ENCODE measurements at regions not wholly inside any gene's neighbourhood (a gene's known extent, or its start where the extent isn't known, plus 50 kb on each side); places are given as distances from the start of the nearest gene placed in this dataset.

GRCh38 chr1:55823541-55824250, 608.5 kb upstream of the USP24 start:
- no CpG with 5 or more reads among the region's 6 CpGs for WGBS (ENCODE audit: insufficient coverage)
- Mint-ChIP-seq H3K4me1 (no peaks in the 10 kb centered on the region), H3K9me3 (peaks cover 0 to 3% (median 0%) of the 10 kb centered on the region in 7 donors), H3K27me3 (ENCODE audit: low read depth in 3 of 3) (peaks cover 0 to 5% (median 3%) of the 10 kb centered on the region in 3 donors), H3K4me3 (no peak overlapping the region), H3K36me3 (no peaks in the 10 kb centered on the region), H3K27ac (no peak overlapping the region)
- Histone ChIP-seq H3K27ac (ENCODE audit: low read depth in 1 of 2, low read length in 2 of 2) (no peak overlapping the region), H3K9ac (ENCODE audit: insufficient read depth, low read length, poor library complexity, severe bottlenecking) (no peak overlapping the region), H3K36me3 (replicated peaks in 1 of 2; ENCODE audit: control insufficient read depth in 1 of 2, insufficient read depth in 2 of 2, low read length in 2 of 2) (no peaks in the 10 kb centered on the region), H2AFZ (ENCODE audit: insufficient read depth, low read depth, low read length, poor library complexity, severe bottlenecking) (no peak overlapping the region), H4K20me1 (ENCODE audit: insufficient read depth, low read length) (no peaks in the 10 kb centered on the region), H3K4me1 (ENCODE audit: control insufficient read depth in 1 of 2, insufficient read depth in 2 of 2, low read length in 2 of 2) (no peaks in the 10 kb centered on the region), H3K9me3 (replicated peaks in 1 of 2; ENCODE audit: control insufficient read depth in 1 of 2, insufficient read depth in 1 of 2, low read length in 2 of 2) (no peaks in the 10 kb centered on the region), H3K4me3 (replicated peaks in 1 of 3; ENCODE audit: low read depth in 2 of 3, low read length in 3 of 3) (no peak overlapping the region), H3K4me2 (replicated peaks; ENCODE audit: extremely low read depth, low read length, poor library complexity, severe bottlenecking) (no peak overlapping the region), H3K27me3 (ENCODE audit: control insufficient read depth in 2 of 2, insufficient read depth in 2 of 2, low read length in 2 of 2) (no peaks in the 10 kb centered on the region), H3K79me2 (ENCODE audit: insufficient read depth, low read length) (no peaks in the 10 kb centered on the region)
- intact Hi-C loops (cut with micrococcal nuclease), result no loop called here
- TF ChIP-seq CTCF (IDR thresholded peaks at IDR 0.05), result no peak
- DNase-seq, result no peak

GRCh38 chr1:55822891-55823290, 607.7 kb upstream of the USP24 start:
- Histone ChIP-seq H3K36me3 (replicated peaks in 1 of 2; ENCODE audit: control insufficient read depth in 1 of 2, insufficient read depth in 2 of 2, low read length in 2 of 2) (no peaks in the 10 kb centered on the region), H3K79me2 (ENCODE audit: insufficient read depth, low read length) (no peaks in the 10 kb centered on the region), H4K20me1 (ENCODE audit: insufficient read depth, low read length) (no peaks in the 10 kb centered on the region), H3K9me3 (replicated peaks in 1 of 2; ENCODE audit: control insufficient read depth in 1 of 2, insufficient read depth in 1 of 2, low read length in 2 of 2) (no peaks in the 10 kb centered on the region), H3K27ac (ENCODE audit: low read depth in 1 of 2, low read length in 2 of 2) (no peak overlapping the region), H3K27me3 (ENCODE audit: control insufficient read depth in 2 of 2, insufficient read depth in 2 of 2, low read length in 2 of 2) (no peaks in the 10 kb centered on the region), H3K4me1 (ENCODE audit: control insufficient read depth in 1 of 2, insufficient read depth in 2 of 2, low read length in 2 of 2) (no peaks in the 10 kb centered on the region), H3K4me3 (replicated peaks in 1 of 3; ENCODE audit: low read depth in 2 of 3, low read length in 3 of 3) (no peak overlapping the region), H2AFZ (ENCODE audit: insufficient read depth, low read depth, low read length, poor library complexity, severe bottlenecking) (no peak overlapping the region), H3K4me2 (replicated peaks; ENCODE audit: extremely low read depth, low read length, poor library complexity, severe bottlenecking) (no peak overlapping the region), H3K9ac (ENCODE audit: insufficient read depth, low read length, poor library complexity, severe bottlenecking) (no peak overlapping the region)
- Mint-ChIP-seq H3K4me3 (no peak overlapping the region), H3K27me3 (ENCODE audit: low read depth in 3 of 3) (peaks cover 0 to 5% (median 3%) of the 10 kb centered on the region in 3 donors), H3K9me3 (peaks cover 0 to 3% (median 0%) of the 10 kb centered on the region in 7 donors), H3K4me1 (no peaks in the 10 kb centered on the region), H3K36me3 (no peaks in the 10 kb centered on the region), H3K27ac (no peak overlapping the region)
- no peak for TF ChIP-seq CTCF (IDR thresholded peaks at IDR 0.05)
- no CpG with 5 or more reads among the region's 2 CpGs for WGBS (ENCODE audit: insufficient coverage)
- no peak for DNase-seq
- intact Hi-C loops (cut with micrococcal nuclease), result no loop called here

All from CD14-positive monocyte (primary cell).